ENCODE measurements at regions not wholly inside any gene's neighbourhood (a gene's known extent, or its start where the extent isn't known, plus 50 kb on each side); places are given as distances from the start of the nearest gene placed in this dataset.

- WGBS = 80% methylated on average over 2 of the region's 2 CpGs
- TF ChIP-seq RXRA (IDR thresholded peaks at IDR 0.05) (no peak), ATF3 (IDR thresholded peaks at IDR 0.05) (no peak), FOXA2 (IDR thresholded peaks at IDR 0.05) (no peak), REST (IDR thresholded peaks at IDR 0.05) (no peak), JUND (IDR thresholded peaks at IDR 0.05) (no peak), MAX (IDR thresholded peaks at IDR 0.05) (no peak), SP1 (IDR thresholded peaks at IDR 0.05) (no peak), TAF1 (conservative IDR thresholded peaks at IDR 0.05) (no peak), EGR1 (IDR thresholded peaks at IDR 0.05; ENCODE audit: low read depth in 2 of 2) (no peak), HNF4G (IDR thresholded peaks at IDR 0.05) (no peak)
- Histone ChIP-seq H3K4me1 (ENCODE audit: control insufficient read depth in 4 of 4, insufficient read depth in 4 of 4, low read length in 3 of 4) (no peaks in the 10 kb centered on the region), H3K27me3 (ENCODE audit: control insufficient read depth in 4 of 4, insufficient read depth in 4 of 4, low read length in 3 of 4) (no peaks in the 10 kb centered on the region), H3K27ac (ENCODE audit: low read depth in 1 of 2, low read length in 2 of 2) (no peak overlapping the region), H3K9me3 (ENCODE audit: control insufficient read depth in 4 of 4, low read length in 3 of 4) (no peaks in the 10 kb centered on the region), H3K36me3 (ENCODE audit: control insufficient read depth in 4 of 4, insufficient read depth in 3 of 4, low read depth in 1 of 4, low read length in 3 of 4) (no peaks in the 10 kb centered on the region), H3K9ac (ENCODE audit: low read depth in 1 of 2, low read length in 2 of 2) (no peak overlapping the region), H3K4me3 (ENCODE audit: low read depth in 1 of 3, low read length in 3 of 3) (no peak overlapping the region)
- DNase-seq (ENCODE audit: low spot score) = no peak
Observed at GRCh38 chr12:9391815-9392214, 183.6 kb upstream of the PZP start.

- DNase-seq (ENCODE audit: low spot score) = no peak
- 83% methylated on average over 3 of the region's 3 CpGs for WGBS
- TF ChIP-seq RAD21 (IDR thresholded peaks at IDR 0.05) = no peak
- no peak for TF ChIP-seq ATF3 (IDR thresholded peaks at IDR 0.05)
- TF ChIP-seq GABPA (IDR thresholded peaks at IDR 0.05 in 1 of 2, conservative IDR thresholded peaks at IDR 0.05 in 1 of 2) = no peak
- TF ChIP-seq SP1 (IDR thresholded peaks at IDR 0.05) = no peak
- no peak for TF ChIP-seq HNF4A (conservative IDR thresholded peaks at IDR 0.05)
- TF ChIP-seq EGR1 (IDR thresholded peaks at IDR 0.05; ENCODE audit: low read depth in 2 of 2) = no peak
- no peak for TF ChIP-seq FOXA2 (IDR thresholded peaks at IDR 0.05)
- no peak for TF ChIP-seq HNF4G (IDR thresholded peaks at IDR 0.05)
- TF ChIP-seq RXRA (IDR thresholded peaks at IDR 0.05) = no peak
- TF ChIP-seq TAF1 (conservative IDR thresholded peaks at IDR 0.05) = no peak
- TF ChIP-seq JUND (IDR thresholded peaks at IDR 0.05) = no peak
- TF ChIP-seq FOXA1 (IDR thresholded peaks at IDR 0.05) = no peak
- TF ChIP-seq REST (IDR thresholded peaks at IDR 0.05) = no peak
- no peak overlapping the region for H3K9ac ChIP-seq (ENCODE audit: low read depth in 1 of 2, low read length in 2 of 2)
- H3K9me3 ChIP-seq (ENCODE audit: control insufficient read depth in 4 of 4, low read length in 3 of 4) = no peaks in the 10 kb centered on the region
- H3K4me1 ChIP-seq (ENCODE audit: control insufficient read depth in 4 of 4, insufficient read depth in 4 of 4, low read length in 3 of 4) = no peaks in the 10 kb centered on the region
- H3K4me3 ChIP-seq (ENCODE audit: low read depth in 1 of 3, low read length in 3 of 3) = no peak overlapping the region
- H3K36me3 ChIP-seq (ENCODE audit: control insufficient read depth in 4 of 4, insufficient read depth in 3 of 4, low read depth in 1 of 4, low read length in 3 of 4) = no peaks in the 10 kb centered on the region
- no peaks in the 10 kb centered on the region for H3K27me3 ChIP-seq (ENCODE audit: control insufficient read depth in 4 of 4, insufficient read depth in 4 of 4, low read length in 3 of 4)
- no peak overlapping the region for H3K27ac ChIP-seq (ENCODE audit: low read depth in 1 of 2, low read length in 2 of 2)
Observed at GRCh38 chr12:9390761-9391160, 182.6 kb upstream of the PZP start.
